GM21717 (cell line): ENCODE measurements at regions not wholly inside any gene's neighbourhood (a gene's known extent, or its start where the extent isn't known, plus 50 kb on each side); places are given as distances from the start of the nearest gene placed in this dataset.

Source experiments
- ATAC-seq: cut with Tn5 transposase; IDR thresholded peaks from one replicate; pipeline ENCODE4 v1.9.1; 2021; ENCODE audit warnings: mild to moderate bottlenecking, moderate library complexity; ENCODE audit not compliant: unreplicated experiment

- ATAC-seq = no peak
Measured at GRCh38 chr3:168539909-168540308, 444.2 kb upstream of the GOLIM4 start.

- ATAC-seq = no peak
Measured at GRCh38 chr3:168534761-168535160, 439.0 kb upstream of the GOLIM4 start.

- no peak for ATAC-seq
Measured at GRCh38 chr3:168533600-168533999, 437.9 kb upstream of the GOLIM4 start.

DNA sequence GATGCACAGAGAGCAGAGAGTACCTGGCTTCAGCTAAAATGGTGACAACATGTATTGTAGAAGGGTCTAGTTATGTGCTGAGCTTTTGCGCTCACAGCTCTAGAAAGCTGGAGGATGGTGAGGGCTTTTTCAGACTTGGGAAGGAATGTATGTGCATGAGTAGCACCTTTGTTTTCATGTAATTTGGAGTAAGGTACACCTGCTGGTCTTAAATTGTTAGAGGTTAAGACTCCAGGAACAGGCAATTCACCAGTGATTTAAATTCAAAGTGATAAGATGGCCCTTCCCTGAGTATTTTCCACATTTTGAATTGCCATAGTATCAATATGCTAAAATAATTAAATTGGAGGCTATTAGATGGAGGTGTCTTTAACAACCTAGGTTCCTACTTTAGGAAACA, 436.4 kb upstream of the GOLIM4 start:
- ATAC-seq = no peak

GRCh38 chr3:168531116-168531515, 435.4 kb upstream of the GOLIM4 start:
- no peak for ATAC-seq

- no peak for ATAC-seq
Measured at GRCh38 chr3:168524129-168524528, 428.4 kb upstream of the GOLIM4 start.

GRCh38 chr3:168517249-168518071, 421.7 kb upstream of the GOLIM4 start:
- ATAC-seq = peak; percentile 60

GRCh38 chr3:168514252-168514651, 418.5 kb upstream of the GOLIM4 start:
- ATAC-seq = no peak

DNA sequence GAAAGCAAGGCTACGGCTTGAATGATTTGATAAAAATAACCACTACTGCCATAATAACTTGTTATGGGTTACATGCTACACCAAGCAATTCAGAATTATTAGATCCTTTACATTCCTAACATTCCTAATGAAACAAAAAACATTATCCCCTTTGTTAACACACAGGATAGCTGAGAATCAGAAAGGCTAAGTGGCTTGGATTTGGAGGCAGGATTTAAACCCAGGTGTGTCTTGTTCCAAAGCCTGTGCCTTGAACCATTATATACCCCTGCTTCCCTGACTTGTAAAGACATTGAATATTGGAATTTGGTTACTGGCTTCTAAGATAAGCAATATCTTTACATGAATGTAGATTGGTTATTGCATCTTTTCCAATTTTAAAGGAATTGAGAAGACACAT, 417.1 kb upstream of the GOLIM4 start:
- no peak for ATAC-seq

GRCh38 chr3:168511428-168512014, 415.8 kb upstream of the GOLIM4 start:
- no peak for ATAC-seq

DNA sequence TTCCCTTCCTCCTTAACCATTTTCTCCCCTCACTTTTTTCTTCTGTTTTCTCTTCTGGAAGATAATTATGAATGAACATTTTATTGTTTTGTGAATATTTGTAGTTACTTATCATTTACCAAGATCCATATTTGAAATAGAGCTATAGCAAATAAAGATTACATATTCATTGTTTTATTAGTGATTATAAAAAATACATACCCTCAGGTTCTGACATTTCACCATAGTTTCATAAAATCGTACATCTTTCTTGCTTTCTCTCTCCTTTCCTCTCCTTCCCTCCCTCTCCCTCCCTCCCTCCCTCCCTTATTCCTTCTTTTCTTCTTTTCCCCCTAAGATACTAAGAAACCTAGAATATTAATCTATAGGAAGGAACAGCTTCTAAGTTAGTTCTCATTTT, 410.9 kb upstream of the GOLIM4 start:
- ATAC-seq = no peak

GRCh38 chr3:168501570-168501969, 405.8 kb upstream of the GOLIM4 start:
- no peak for ATAC-seq

GRCh38 chr3:168498194-168498593, 402.5 kb upstream of the GOLIM4 start:
- ATAC-seq = no peak

- no peak for ATAC-seq
Measured at GRCh38 chr3:168497741-168498140, 402.0 kb upstream of the GOLIM4 start.

DNA sequence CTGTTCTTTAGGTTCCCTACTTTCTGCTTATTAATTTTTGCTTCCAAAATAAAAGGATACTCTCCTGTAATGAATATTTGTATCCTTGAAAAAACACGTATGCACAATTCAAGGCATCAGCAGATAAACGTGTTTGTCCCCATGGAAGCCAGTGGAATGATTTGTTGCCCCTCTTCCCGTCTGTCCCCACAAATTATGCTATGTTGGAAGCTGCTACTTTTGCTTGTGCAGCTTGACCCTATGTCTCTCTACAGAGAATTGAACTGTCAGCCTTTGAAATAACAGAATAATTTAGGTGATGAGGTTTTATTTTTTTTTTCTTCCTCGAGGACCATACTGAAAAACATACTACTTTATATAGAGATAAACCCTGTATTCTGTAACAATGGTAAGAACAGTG, 401.5 kb upstream of the GOLIM4 start:
- no peak for ATAC-seq

GRCh38 chr3:168495932-168496331, 400.2 kb upstream of the GOLIM4 start:
- no peak for ATAC-seq

DNA sequence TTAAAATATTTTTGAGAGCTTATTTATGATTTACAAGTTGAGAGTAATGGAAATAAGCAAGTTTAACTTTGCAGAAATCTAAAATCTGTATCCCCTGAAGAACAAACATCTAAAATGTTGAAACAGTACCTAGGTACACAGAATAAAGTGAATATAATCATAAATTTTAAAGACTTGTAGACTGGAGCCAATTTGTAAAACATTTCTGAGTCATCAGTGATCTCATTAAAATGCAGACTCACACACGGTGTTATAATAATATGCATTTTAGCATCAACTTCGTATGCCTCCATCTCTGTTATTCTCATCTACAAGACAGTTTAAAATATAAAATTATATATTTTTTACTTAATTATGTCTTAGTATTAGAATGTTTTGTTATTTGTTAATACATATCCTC, 399.5 kb upstream of the GOLIM4 start:
- no peak for ATAC-seq

DNA sequence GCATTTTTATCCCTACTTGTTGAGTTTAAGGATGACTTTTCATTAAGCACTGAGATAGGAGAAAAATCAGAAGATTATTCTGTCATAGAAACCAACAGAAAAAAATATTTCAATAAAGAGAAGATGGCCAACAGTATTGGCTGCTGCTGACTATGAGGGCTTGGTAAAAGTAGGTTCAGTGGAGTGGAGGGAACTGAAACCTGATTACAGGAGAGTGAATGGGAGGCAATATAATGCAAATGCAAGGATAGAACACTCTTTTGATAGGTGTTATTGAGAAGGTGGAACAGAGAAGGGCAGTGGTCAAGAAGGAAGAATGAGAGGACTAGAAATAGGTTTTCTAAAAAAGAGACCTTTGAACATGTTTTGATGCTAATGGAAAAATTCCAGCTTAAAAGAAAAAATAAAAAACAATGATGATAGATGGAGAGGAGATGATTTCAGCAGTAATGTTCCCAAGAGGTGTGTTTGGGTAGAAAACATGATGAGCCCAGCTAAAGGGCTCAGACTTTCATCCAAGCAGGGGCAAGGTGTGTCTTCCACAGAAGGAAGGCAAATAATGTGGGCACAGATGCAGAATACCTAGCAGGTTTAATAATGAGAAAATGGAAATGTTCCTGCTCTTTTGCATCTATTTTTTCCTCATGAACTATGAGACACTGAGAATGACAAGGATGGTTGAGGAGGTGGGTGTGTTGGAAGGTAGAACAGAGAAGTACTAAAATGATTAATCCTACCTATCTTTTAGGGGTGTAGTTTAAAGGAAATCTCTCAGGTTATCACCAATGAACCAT, 397.9 kb upstream of the GOLIM4 start:
- ATAC-seq = no peak

DNA sequence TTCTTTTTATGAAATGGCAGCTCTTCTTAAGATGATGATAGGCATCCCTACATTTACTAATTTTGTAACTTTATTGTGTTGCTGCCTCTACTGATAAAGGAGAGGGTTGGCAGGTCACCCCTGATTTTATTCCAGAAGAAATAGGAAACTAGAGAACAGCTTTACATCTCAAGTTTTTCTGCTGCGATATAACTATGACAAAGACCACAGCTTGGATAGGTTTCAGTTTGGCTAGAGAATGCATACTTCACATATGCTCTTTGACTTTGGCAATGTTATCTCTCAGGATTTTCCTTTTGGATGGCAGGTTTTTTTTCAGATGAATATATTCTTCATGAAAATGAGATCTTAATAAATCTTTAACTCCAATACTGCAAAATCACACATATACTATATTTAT, 395.3 kb upstream of the GOLIM4 start:
- no peak for ATAC-seq

DNA sequence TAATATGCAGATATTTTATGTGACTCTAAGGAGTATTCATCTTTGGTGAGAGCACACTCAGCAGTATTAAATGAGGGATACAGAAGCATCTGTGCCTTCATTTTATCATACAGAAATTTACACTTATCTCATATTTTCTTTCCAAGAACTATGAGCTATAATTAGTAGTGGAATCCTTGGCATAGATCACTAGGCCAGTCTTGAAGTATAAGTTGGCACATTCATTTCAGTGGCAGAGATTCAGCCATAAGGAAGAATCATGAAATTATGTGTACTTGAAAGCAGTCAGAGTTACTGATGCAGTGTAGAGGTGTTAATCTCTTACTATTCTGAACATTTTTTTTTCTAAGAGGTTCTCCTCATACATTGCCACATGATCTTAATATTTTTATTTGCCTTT, 393.6 kb upstream of the GOLIM4 start:
- ATAC-seq = no peak

DNA sequence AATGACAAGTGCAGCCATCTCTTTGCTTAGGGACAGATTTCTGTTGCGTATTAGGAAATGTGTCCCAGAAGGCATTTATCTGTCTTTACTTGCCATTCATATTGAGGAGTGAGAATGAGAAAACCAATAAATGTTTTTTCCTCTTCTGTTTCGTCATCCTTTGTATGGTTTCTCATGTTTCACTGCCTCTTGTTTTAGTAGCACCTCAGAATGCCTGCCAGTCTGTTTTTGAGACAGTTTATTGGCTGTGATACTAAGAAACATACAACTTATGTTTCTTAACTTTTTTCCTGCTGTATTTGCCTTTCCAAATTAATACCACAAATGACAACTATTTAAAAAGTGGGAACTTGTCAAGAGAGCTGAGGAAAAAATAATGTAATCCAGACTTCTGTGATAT, 390.2 kb upstream of the GOLIM4 start:
- no peak for ATAC-seq
